Thoracic aorta (tissue), 2 donors: ENCODE measurements at regions not wholly inside any gene's neighbourhood (a gene's known extent, or its start where the extent isn't known, plus 50 kb on each side); places are given as distances from the start of the nearest gene placed in this dataset.

Source experiments
- ATAC-seq: fragments of 150-250 bp; one replicate; pipeline ENCODE4 v1.8.0; 2017; ENCODE audit warnings: low read depth; ENCODE audit not compliant: insufficient number of reproducible peaks, low FRiP score
- DNase-seq: peaks from one replicate; pipeline ENCODE4 v3.0.0-alpha.2; 2020; ENCODE audit warnings: low spot score
- H3K27ac ChIP-seq, 2 donors: fragments of 200-600 bp; sonication (generic); 1 replicate in 1 of 2; 2 replicates in 1 of 2; pipeline ENCODE4 v1.5.1; 2016; ENCODE audit warnings: mild to moderate bottlenecking in 2 of 2, moderate library complexity in 2 of 2
- H3K27me3 ChIP-seq: fragments of 200-600 bp; sonication (generic); replicated peaks from 2 replicates; pipeline ENCODE4 v1.6.0; 2016; ENCODE audit warnings: mild to moderate bottlenecking; ENCODE audit not compliant: insufficient read depth
- H3K36me3 ChIP-seq: fragments of 200-600 bp; sonication (generic); one replicate; pipeline ENCODE4 v1.5.1; 2016
- H3K4me1 ChIP-seq, 2 donors: fragments of 200-600 bp; sonication (generic); 1 replicate in 1 of 2; 2 replicates in 1 of 2; pipeline versions ENCODE4 v1.5.1 to v1.6.0; 2016; ENCODE audit warnings: low read depth in 2 of 2, mild to moderate bottlenecking in 1 of 2; ENCODE audit not compliant: control insufficient read depth in 1 of 2
- H3K4me3 ChIP-seq: fragments of 200-600 bp; sonication (generic); 2 replicates; pipeline ENCODE4 v1.5.1; 2016; ENCODE audit warnings: mild to moderate bottlenecking
- H3K9me3 ChIP-seq: fragments of 200-600 bp; sonication (generic); 2 replicates; pipeline ENCODE4 v1.5.1; 2016
- TF ChIP-seq, protein P1 (sequence below): fragments of 200-600 bp; sonication (generic); IDR thresholded peaks from one replicate; pipeline ENCODE4 v1.5.1; 2019; ENCODE audit warnings: antibody characterized with exemption

DNA sequence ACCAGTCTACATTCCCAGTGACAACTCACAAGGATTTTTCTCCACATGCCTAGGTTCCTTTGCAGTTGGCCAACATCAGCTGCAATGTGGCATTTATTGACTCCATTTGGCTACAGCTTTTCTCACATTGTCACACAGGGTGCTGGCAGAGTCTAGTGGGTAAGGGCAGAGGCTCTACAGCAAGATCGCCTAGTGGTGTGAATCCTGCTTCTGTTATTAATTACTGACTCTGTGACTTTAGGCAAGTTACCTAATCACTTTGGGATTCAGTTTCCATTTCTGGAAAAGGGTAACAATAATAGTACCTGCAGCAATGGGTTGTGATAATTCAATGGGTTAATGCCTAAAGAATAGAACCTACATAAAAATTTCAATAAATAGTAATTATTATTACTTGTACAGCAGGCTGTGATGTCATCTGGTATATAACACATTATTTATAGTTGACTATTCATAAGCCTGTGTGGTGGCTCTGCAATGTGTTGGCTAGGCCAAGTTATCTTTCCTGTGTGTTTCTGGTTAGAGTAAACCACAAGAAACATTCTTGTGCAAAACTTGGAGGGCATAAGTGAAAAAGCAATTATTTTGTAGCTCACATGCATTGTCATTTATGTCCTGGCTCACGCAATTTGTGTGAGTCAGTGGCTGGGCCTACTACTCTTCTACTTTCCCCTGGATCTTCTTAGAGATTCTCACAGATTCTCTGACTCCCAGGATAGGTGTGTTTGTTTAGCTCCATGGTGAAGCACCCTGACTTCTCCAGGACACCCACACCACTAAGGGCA is 59.5 kb downstream of the PTGS2 start:
- Histone ChIP-seq H3K27me3 (no peaks in the 10 kb centered on the region), H3K36me3 (no peaks in the 10 kb centered on the region), H3K4me1 (no peaks in the 10 kb centered on the region), H3K4me3 (no peak overlapping the region), H3K9me3 (no peaks in the 10 kb centered on the region), H3K27ac (no peak overlapping the region)
- TF ChIP-seq, protein P1, sequence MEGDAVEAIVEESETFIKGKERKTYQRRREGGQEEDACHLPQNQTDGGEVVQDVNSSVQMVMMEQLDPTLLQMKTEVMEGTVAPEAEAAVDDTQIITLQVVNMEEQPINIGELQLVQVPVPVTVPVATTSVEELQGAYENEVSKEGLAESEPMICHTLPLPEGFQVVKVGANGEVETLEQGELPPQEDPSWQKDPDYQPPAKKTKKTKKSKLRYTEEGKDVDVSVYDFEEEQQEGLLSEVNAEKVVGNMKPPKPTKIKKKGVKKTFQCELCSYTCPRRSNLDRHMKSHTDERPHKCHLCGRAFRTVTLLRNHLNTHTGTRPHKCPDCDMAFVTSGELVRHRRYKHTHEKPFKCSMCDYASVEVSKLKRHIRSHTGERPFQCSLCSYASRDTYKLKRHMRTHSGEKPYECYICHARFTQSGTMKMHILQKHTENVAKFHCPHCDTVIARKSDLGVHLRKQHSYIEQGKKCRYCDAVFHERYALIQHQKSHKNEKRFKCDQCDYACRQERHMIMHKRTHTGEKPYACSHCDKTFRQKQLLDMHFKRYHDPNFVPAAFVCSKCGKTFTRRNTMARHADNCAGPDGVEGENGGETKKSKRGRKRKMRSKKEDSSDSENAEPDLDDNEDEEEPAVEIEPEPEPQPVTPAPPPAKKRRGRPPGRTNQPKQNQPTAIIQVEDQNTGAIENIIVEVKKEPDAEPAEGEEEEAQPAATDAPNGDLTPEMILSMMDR = no peak
- ATAC-seq (no peak), DNase-seq (no peak)

- TF ChIP-seq, protein P1 = no peak
- H3K4me3 ChIP-seq = peak overlapping the region; percentile 24
- ATAC-seq = no peak
- H3K4me1 ChIP-seq = no peaks in the 10 kb centered on the region
- peak; percentile 7 for DNase-seq
- no peak overlapping the region for H3K27ac ChIP-seq
- H3K27me3 ChIP-seq = no peaks in the 10 kb centered on the region
- no peaks in the 10 kb centered on the region for H3K36me3 ChIP-seq
- H3K9me3 ChIP-seq = no peaks in the 10 kb centered on the region
Observed at GRCh38 chr1:186618401-186619170, 61.6 kb downstream of the PTGS2 start.

- Histone ChIP-seq H3K27ac (no peak overlapping the region), H3K9me3 (no peaks in the 10 kb centered on the region)
Observed at GRCh38 chr1:186617926-186618325, 62.3 kb downstream of the PTGS2 start.

DNA sequence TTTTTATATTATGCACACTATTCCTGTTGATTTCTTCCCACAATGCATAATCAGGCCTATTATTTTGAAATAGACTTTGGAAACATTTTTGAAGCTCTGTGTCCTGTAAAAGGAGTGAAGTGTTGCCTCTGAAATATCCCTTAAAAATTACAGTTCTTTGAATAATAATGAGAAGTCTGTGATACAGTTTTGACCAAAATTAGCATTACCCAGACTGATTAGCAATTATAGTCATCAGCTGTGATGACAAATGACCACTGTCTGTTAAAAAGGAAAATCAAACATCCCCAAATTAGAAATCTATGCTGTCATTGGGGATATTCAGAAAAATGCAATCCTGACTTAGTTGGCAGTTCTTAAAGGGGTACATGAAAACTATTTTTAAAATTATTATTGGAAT is 63.7 kb downstream of the PTGS2 start:
- TF ChIP-seq, protein P1 = no peak
- Histone ChIP-seq H3K4me1 (no peaks in the 10 kb centered on the region), H3K4me3 (no peak overlapping the region), H3K27me3 (no peaks in the 10 kb centered on the region), H3K9me3 (no peaks in the 10 kb centered on the region), H3K27ac (no peak overlapping the region), H3K36me3 (no peaks in the 10 kb centered on the region)
- ATAC-seq (no peak), DNase-seq (no peak)

More at GRCh38 chr1:186617926-186618325, 62.3 kb downstream of the PTGS2 start:
- no peaks in the 10 kb centered on the region for H3K36me3 ChIP-seq
- H3K27me3 ChIP-seq = no peaks in the 10 kb centered on the region
- ATAC-seq (peak; percentile 50), DNase-seq (no peak)
- no peaks in the 10 kb centered on the region for H3K4me1 ChIP-seq
- TF ChIP-seq, protein P1 = no peak
- peak overlapping the region; percentile 24 for H3K4me3 ChIP-seq

DNA sequence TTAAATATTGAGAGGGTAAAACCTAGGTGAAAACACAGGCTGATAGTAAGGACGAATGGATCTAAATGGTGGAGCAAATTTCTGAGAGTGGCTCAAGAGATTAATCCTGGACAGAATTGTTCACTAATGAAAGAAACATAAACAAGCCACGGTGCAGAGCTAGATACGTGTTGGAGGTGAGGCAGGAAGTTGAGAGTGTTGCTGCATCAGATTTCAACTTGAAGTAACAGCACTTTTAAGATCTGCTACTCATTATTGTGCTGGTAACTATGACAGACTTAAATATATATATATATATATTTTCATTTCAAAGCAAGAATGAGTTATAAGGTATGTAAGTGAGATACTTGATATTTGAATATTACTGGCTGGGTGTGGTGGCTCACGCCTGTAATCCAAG is 64.9 kb downstream of the PTGS2 start:
- Histone ChIP-seq H3K36me3 (no peaks in the 10 kb centered on the region), H3K4me1 (no peaks in the 10 kb centered on the region), H3K4me3 (no peak overlapping the region), H3K27me3 (no peaks in the 10 kb centered on the region), H3K27ac (no peak overlapping the region), H3K9me3 (no peaks in the 10 kb centered on the region)
- no peak for ATAC-seq
- TF ChIP-seq, protein P1 = no peak
- no peak for DNase-seq
